GM21360 (cell line): ENCODE measurements at regions not wholly inside any gene's neighbourhood (a gene's known extent, or its start where the extent isn't known, plus 50 kb on each side); places are given as distances from the start of the nearest gene placed in this dataset.

ENCODE experiments used
- ATAC-seq: cut with Tn5 transposase; IDR thresholded peaks from one replicate; pipeline ENCODE4 v1.9.1; 2021; ENCODE audit warnings: mild to moderate bottlenecking, moderate library complexity; ENCODE audit not compliant: unreplicated experiment

DNA sequence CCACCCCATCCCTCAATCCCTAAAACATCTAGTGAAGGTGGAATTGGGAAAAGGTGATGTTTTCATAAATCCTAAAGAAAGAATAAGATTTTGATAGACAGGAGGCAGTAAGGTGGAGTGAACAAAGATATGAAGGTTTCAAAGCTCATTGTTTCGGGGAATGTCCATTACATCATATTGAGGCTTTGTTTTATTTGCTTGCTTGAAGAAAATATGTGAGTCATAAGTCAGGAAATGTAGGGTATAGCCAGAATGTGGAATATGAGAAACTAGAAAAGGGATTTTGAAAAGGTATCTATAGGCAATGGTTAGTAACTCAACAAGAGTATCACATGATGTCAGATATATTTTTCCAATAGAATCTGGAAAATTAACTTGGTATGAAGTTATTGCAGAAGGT is 1178.5 kb upstream of the ACVR2A start:
- ATAC-seq = no peak

DNA sequence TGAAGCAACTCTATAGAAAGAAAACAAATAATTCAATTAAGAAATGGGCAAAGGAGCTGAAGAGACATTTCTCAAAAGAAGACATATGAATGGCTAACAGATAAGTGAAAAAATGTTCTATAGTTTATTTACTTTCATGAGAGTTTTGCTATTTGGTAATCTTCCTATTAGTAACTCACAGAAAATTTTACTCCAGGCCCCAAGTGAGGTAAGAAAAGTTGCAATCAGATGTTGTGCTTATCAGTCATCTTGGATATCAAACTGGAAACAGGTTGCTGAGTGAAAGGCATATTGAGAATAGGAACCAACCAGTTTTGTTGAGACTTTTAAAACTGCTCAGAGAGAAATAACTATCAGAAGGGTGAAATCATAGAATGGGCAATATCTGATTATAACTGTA is 1179.0 kb upstream of the ACVR2A start:
- no peak for ATAC-seq

DNA sequence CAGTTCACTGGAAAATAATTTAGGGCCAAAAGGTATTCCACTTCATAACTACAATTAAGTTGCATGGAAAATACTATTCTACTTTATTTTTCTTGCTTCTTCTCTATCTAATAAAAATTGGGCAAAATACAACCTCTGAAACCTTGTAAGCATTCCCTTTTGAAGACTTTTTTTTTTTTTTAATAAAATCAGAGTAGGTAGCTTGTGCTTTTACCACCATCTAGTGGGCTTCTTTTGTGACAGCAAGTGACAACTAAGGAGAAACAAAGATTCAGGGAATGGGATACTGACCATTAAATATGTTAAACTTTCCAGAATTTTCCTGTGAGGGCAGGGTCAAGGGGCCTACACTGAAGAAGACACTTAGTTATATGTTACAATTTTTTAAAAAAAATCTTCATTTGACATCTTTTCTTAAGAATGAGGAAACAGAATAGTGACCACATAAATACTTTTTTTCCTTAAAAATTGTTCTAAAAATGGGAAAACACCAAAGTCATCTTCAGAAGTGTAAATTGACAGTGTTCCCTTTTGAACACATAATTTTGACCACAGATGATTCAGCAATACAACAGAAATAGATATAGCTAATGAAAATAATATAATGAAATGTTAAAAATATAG is 1183.2 kb upstream of the ACVR2A start:
- ATAC-seq = no peak

- ATAC-seq = no peak
Measured at GRCh38 chr2:146659976-146660375, 1184.9 kb upstream of the ACVR2A start.

DNA sequence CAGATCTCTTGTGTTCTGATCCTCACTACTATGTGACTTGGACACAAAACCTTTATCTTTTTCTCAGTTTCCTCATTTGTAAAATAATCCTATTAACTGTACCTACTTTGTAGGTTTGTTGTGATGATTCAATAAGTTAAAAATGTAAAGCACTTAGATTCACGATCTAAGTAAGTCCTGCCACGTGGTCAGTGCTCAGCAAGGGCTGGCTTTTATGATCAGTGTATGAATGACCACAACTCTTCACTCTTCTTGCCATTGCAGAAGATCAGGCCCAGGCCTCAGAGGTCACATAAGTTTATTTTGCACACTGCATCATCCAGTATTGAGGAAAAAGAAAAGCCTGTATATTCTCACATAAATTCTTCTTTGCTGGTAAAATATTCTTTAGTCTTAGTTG is 1192.5 kb upstream of the ACVR2A start:
- ATAC-seq = no peak

DNA sequence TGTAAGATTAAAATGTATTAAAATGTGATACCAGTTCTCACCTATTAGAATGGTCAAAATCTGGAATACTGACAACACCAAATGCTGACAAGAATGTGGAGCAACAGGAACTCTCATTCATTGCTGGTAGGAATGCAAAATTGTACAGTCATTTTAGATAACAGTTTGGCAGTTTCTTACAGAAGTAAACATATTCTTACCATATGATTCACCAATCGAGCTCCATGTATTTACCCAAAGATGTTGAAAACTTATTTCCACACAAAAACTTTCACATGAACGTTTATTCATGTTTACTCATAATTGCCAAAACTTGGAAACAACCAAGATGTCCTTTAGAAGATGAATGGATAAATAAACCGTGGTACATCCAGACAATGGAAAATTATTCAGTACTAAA is 1193.5 kb upstream of the ACVR2A start:
- ATAC-seq = no peak

DNA sequence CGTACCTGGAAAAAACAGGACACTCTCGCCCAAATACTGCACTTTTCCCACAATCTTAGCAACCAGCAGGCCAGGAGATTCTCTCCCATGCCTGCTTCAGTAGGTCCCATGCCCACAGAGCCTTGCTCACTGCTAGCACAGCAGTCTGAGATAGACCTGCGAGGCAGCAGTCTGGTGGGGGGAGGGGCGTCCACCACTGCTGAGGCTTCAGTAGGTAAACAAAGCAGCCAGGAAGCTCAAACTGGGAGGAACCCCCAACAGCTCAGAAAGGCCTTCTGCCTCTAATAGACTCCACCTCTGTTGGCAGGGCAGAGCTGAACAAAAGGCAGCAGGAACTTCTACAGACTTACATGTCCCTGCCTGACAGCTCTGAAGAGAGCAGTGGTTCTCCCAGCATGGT is 1202.8 kb upstream of the ACVR2A start:
- ATAC-seq = no peak

DNA sequence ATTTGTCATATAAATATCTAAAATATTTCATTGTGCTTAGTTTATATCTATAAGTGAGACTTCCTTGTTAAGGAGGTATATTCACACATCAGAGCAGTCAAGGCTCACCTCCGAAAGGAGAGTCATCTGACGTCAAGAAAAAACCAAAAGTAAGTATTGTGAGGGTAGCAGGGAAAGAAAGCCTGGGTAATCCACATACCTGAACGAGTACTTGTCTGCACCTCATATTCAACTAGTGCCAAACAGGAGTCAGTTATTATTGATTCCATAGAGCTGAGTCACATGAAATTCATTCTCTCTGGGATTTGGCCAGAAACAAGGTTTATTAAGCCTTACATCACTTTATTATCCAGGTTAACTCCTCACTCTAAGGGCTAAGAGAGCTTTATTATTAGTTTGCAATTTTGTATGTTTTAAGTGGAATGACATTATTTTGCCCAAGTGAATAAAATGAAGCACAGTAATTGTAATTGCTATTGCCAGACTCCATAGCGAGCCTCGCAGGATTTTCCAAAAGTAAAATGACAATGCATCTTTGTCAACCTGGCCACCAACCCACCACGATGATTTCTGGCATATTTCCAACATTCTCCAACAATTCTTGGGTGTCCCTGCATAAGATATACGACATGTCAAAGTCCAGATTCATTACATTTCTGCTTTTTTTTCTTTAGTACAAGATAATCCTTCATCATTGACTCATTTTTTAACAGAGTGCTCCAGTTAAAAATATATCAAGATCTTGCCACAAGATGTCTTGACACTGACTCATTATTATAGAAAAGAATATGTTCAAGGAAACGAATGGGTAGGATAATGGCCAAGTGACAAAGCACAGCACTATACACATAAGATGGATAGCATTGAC is 1210.4 kb upstream of the ACVR2A start:
- no peak for ATAC-seq

DNA sequence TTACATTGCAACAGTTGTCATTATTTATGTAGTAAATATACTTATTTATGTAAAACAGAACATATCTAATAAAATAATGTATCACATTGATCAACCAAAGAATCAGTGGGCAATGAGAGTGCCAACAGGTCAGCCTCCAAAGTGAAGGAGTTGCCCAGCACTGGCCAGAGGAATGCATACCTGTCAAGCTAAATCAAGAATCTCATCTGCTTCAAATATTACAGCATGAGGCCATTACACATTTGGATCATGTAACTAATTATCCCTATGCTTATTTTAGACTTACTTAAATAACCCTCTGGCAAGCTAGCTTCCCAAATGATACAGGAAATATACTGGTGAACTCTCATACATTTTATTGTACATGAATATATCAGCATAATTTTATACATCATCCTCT is 1211.7 kb upstream of the ACVR2A start:
- no peak for ATAC-seq

- ATAC-seq = no peak
Measured at GRCh38 chr2:146632707-146633106, 1212.1 kb upstream of the ACVR2A start.

DNA sequence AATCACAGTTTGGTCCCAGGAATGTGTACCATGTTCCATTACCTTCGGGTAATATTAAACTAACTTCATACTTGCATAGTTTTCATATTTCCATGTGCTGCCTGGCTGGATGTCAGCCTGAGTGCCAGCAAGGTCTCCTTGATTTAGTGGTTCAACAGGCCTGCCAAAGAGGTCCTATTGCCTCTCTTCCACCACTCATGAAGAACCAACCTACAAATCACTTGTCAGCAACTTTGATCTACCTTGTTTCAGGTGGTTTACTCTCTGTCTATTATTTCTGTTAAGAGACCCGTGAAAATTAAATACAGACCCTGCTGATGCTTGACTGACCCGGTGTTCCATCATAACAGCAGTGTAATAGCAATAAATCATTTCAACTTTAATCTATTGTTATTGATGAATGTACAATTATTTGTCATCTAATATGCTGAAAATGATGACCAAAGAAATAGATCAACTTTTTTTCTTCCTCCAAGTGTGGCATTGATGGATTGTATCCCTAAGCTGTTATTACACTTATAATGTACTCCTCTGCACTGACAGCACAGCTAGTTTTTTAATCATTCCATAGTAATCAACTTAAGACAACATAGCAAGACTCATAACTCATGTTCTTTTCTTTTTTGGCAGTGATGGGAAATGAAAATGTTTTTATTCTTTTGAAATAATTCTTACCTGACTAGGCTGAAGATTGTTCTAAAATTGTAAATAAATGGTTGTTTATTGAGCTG is 1220.2 kb upstream of the ACVR2A start:
- ATAC-seq = no peak

DNA sequence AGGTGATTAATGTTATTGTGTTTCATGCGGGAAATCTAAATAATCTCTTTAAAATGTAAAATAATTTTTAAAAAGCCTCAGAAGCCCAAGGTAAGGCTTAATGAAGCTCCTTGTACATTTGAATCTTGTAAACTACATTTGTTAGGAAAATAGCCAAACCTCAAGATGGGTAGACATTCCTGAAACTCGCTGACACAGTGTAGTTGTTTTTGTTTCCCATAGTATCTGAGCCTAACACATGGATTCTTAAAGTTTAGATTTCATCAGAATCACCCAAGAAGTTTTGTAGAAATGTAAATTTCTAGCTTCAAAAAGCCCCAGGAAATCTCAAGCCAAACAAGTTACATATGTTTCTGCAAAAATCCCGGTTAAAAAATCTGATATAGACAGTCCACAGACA is 1221.1 kb upstream of the ACVR2A start:
- no peak for ATAC-seq

GRCh38 chr2:146621656-146622055 is 1223.2 kb upstream of the ACVR2A start:
- no peak for ATAC-seq

DNA sequence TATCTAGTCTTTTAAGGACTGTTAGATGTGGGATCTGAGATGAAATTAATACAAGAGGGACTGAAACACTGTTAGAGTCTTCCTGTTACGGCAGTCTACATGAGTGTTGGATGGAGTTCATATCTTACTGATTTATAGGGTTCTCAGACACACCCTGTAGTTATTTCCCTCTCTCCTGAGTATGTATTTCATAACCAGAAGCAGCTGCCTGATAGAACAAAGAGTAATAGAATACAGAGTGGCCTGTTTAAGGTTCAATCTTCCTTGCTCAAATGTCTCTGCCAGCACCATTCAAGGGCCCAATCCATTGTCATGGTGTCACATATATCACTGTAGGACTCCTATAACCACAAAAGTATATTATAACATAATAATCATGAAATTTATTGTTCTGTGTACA is 1229.1 kb upstream of the ACVR2A start:
- no peak for ATAC-seq

DNA sequence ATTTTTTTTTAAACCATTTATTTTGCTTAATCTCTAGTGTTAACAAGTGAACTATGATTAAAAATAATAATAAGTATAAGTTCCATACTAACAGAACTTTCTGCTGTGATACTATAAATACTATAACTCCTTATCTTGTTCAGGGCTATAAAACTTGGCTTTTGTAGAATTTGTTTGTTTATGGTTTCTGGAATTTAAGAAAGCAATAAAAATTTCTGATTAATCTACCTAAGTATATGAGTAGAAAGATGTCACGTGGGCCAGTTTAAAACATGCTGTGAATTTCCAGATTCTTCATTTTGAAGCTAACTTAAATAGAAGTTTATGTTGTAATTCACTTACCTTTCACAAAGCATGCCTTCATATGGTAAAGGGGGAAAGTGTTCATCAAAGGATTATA is 1236.3 kb upstream of the ACVR2A start:
- ATAC-seq = no peak

GRCh38 chr2:146604521-146604920 is 1240.3 kb upstream of the ACVR2A start:
- ATAC-seq = no peak

GRCh38 chr2:146602856-146603255 is 1242.0 kb upstream of the ACVR2A start:
- ATAC-seq = no peak

GRCh38 chr2:146602383-146602782 is 1242.4 kb upstream of the ACVR2A start:
- no peak for ATAC-seq

- no peak for ATAC-seq
Measured at GRCh38 chr2:146598791-146599190, 1246.0 kb upstream of the ACVR2A start.

DNA sequence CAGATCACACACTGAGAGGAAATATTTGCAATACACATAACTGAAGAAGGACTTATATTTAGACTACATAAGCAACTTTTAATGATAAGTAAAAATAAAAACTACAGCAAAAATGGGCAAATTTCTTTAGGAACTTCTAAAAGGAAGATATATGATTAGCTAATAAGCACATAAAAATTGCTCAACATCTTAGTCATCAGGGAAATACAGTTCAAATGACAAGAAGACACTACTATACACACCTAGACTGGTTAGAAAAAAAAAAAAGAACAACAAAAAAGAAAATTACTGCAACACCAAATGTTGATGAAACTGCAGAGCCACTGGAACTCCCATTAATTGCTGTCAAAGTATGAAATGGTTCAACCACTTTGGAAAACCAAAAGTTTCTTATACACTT is 1247.5 kb upstream of the ACVR2A start:
- no peak for ATAC-seq

DNA sequence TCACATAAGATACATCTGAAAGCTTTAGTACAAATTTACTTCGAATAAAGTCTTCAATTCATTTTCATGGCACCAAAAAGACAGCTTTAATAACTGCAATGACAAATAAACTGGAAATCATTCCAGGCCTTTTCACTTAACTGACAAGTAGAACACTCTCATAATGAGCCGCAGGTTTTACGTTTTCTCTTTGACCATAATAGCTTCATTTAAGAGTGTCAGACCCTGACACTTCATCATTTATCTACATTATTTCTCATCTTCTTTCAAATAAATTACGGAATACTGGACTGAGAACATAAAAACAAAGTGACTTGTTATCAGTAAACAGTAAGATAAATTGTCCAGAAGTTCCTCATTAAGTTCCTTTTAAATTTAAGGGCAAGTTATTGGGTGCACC is 1252.9 kb upstream of the ACVR2A start:
- ATAC-seq = no peak

GRCh38 chr2:146587291-146587713 is 1257.5 kb upstream of the ACVR2A start:
- ATAC-seq = no peak
